AG08395 (cell line): ENCODE measurements at regions not wholly inside any gene's neighbourhood (a gene's known extent, or its start where the extent isn't known, plus 50 kb on each side); places are given as distances from the start of the nearest gene placed in this dataset.
"Not testable (repeated sequence)": the region's sequence is repeated elsewhere in the genome, so short reads cannot be mapped to it uniquely, and the experiment has no call there.

Source experiments
- DNase-seq: peaks from one replicate; pipeline ENCODE4 v3.0.0; 2012; ENCODE audit warnings: mixed read lengths, low spot score

GRCh38 chr14:54256156-54256555 lies 140.7 kb upstream of the CDKN3 start:
- DNase-seq = no peak

DNA sequence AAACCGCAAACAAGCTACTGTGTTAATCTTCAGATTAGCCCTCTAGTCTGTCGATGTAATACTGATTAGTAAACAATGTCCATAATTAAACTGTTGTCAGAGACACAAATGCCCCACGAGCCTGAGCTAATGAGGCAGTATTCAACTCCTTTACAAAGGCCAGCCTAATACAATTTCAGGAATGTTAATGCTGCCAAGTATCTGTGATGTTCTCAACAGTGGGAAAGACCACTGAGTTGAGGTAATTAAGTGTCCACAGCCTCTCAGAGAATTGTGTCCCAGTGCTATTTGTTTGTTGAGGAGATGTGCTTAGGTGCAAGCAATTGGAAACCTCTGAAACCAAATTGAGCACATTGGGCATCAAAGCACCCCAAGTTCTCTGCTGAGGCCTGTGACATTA lies 139.4 kb upstream of the CDKN3 start:
- no peak for DNase-seq

GRCh38 chr14:54258382-54258781 lies 138.4 kb upstream of the CDKN3 start:
- no peak for DNase-seq

GRCh38 chr14:54259821-54260220 lies 137.0 kb upstream of the CDKN3 start:
- DNase-seq = no peak

DNA sequence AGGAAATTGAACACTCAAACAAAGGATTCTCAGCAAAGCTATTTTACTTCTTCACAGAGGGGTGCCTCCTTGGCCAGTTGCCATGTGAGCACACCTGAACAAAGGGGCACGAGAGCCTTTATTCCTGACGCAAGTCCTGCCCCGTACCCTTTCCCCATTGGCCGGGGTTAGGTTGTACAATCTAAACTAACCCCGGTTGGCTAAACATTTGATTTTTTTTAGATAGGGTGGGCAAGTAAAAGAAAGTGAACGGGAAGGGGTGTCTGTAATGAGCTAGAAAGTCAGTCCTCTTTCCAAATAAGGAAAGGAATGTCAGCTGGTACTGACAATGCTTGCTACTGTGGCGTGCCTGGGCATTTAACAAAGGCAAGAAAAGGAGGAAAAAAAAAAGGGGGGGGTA lies 135.5 kb upstream of the CDKN3 start:
- DNase-seq = no peak

GRCh38 chr14:54266616-54267015 lies 130.2 kb upstream of the CDKN3 start:
- not testable (repeated sequence) for DNase-seq

GRCh38 chr14:54267172-54267571 lies 129.6 kb upstream of the CDKN3 start:
- DNase-seq = no peak

DNA sequence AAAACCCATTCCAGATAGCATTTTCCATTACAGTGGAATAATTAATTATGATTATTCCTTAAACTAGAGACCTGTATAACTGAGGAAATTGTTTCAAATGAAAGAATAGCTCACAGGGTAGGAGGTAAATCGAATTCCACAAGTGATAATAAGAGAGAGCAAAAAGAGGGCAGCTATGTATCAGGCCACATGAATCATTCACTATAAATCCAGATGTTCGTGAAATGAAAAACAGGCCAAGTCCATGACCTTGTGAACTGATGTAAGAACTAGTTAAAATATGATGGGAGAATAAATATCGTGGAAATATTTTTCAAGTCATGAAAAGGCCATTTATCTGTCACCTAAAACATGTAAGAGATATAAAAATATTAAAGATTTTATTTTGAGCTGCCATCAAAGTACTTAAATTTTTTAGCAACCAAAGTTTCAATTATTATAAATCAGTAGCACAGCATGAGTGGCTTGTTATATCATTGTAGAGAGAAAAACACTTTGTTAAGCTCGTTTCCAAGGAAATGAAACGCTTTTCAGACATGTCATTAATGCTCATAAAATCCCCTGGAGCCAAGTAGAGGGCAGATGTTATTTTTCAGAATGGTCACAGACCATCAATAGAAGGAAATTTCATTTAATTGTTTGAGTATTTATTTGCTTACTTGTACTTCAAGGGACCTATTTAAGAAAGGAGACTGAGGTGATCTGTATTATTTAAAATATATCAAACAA lies 120.6 kb upstream of the CDKN3 start:
- no peak for DNase-seq

GRCh38 chr14:54278087-54278486 lies 118.7 kb upstream of the CDKN3 start:
- no peak for DNase-seq

- no peak for DNase-seq
Observed at GRCh38 chr14:54278665-54279295, 118.0 kb upstream of the CDKN3 start.

DNA sequence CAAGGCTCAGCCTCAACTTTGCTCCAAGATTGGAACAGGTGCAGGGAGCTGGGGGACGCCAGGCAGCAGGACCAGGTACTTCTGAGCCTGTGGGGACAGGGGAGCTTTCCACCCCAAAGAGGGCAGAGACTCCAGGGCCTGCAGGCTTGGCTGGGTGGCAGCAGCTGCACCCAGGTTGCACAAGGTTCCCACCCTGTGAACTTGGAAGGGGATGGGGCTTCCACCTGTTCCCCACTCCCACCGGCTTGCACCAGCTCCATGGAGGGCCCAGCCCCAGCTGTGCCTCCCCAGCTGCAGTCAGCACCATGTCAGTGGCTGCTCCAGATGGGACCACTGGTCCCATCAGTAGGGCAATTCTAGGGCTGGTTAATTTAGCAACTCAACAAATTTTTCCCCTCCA lies 114.0 kb upstream of the CDKN3 start:
- no peak for DNase-seq

DNA sequence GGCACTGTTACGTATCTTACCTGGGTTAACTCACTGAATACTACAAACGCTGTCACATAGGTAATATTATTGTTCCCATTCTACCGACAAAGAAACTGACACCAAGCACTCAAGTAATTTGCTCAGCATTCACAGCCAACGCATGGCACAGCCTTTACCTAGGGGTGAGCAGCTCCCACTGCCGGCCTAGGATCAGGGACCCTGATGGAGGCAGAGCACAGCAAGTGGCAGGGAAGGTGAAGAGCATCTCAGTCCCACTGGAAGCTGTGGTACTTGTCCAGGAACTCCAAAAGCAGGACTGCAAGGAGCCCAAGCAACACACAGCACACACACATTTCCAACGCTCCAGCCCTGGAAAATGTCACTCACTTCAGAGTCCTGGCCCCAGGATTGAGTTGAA lies 111.8 kb upstream of the CDKN3 start:
- DNase-seq = no peak

- DNase-seq = no peak
Observed at GRCh38 chr14:54291491-54292191, 105.2 kb upstream of the CDKN3 start.

- no peak for DNase-seq
Observed at GRCh38 chr14:54294802-54295201, 102.0 kb upstream of the CDKN3 start.

GRCh38 chr14:54299410-54300363 lies 97.1 kb upstream of the CDKN3 start:
- DNase-seq = no peak

GRCh38 chr14:54300881-54301280 lies 95.9 kb upstream of the CDKN3 start:
- DNase-seq = no peak

- DNase-seq = no peak
Observed at GRCh38 chr14:54301359-54301758, 95.4 kb upstream of the CDKN3 start.

GRCh38 chr14:54306806-54307205 lies 90.0 kb upstream of the CDKN3 start:
- no peak for DNase-seq

- no peak for DNase-seq
Observed at GRCh38 chr14:54309615-54310014, 87.2 kb upstream of the CDKN3 start.

GRCh38 chr14:54310151-54310850 lies 86.5 kb upstream of the CDKN3 start:
- DNase-seq = no peak

- no peak for DNase-seq
Observed at GRCh38 chr14:54310851-54311228, 86.0 kb upstream of the CDKN3 start.
